Body of pancreas (tissue), 4 donors: ENCODE measurements at regions not wholly inside any gene's neighbourhood (a gene's known extent, or its start where the extent isn't known, plus 50 kb on each side); places are given as distances from the start of the nearest gene placed in this dataset.

Source experiments
- ATAC-seq: fragments of 150-250 bp; one replicate; pipeline ENCODE4 v1.9.1; 2016
- DNase-seq, 4 donors: peaks; one replicate each; pipeline ENCODE4 v3.0.0-alpha.2; 2019
- H3K27ac ChIP-seq, 4 donors: fragments of 200-600 bp; sonication (generic); 1 replicate in 3 of 4; 2 replicates in 1 of 4; pipeline versions ENCODE4 v1.5.1 to v1.6.1; 2016 to 2019; ENCODE audit warnings: mild to moderate bottlenecking in 1 of 4, mixed read lengths in 1 of 4, moderate library complexity in 1 of 4
- H3K27me3 ChIP-seq, 2 donors: fragments of 200-600 bp; sonication (generic); one replicate each; pipeline ENCODE4 v1.6.0; 2016; ENCODE audit warnings: mild to moderate bottlenecking in 1 of 2
- H3K36me3 ChIP-seq, 2 donors: fragments of 200-600 bp; sonication (generic); replicated peaks in 1 of 2; 2 replicates each; pipeline ENCODE4 v1.5.1; 2016; ENCODE audit warnings: low read depth in 2 of 2; ENCODE audit not compliant: insufficient read depth in 1 of 2
- H3K4me1 ChIP-seq: fragments of 200-600 bp; sonication (generic); one replicate; pipeline ENCODE4 v1.6.0; 2016
- H3K4me3 ChIP-seq, 2 donors: fragments of 200-600 bp; sonication (generic); 1 replicate in 1 of 2; 2 replicates in 1 of 2; pipeline ENCODE4 v1.5.1; 2016 to 2019
- H3K9me3 ChIP-seq, 3 donors: fragments of 200-600 bp; sonication (generic); 1 replicate in 2 of 3; 2 replicates in 1 of 3; pipeline ENCODE4 v1.5.1; 2016
- CTCF ChIP-seq, 7 experiments: fragments of 450-650 bp in 4 of 7; fragments of 200-600 bp in 3 of 7; sonication (generic) in 3 of 7; IDR thresholded peaks; one replicate each; pipeline ENCODE4 v1.5.1; 2016 to 2019; ENCODE audit warnings: antibody characterized with exemption in 7 of 7
- POLR2A ChIP-seq, 3 donors: fragments of 450-650 bp; IDR thresholded peaks; one replicate each; pipeline ENCODE4 v1.6.1; 2016; ENCODE audit warnings: antibody characterized with exemption in 3 of 3, mild to moderate bottlenecking in 2 of 3
- WGBS, 2 donors: methylation state at CpG; one replicate each; pipeline ENCODE4 v1.1.5; 2017; 5-methylcytosine and 5-hydroxymethylcytosine counted together
- intact Hi-C: fragments of 100-400 bp; cut with DNase I; formaldehyde crosslinking; loops from one replicate; pipeline ENCODE4 v1.15.1; 2023

- H3K4me1 ChIP-seq, result peaks cover 21% of the 10 kb centered on the region
- ATAC-seq, result no peak
- DNase-seq, result no peak
- no peaks in the 10 kb centered on the region for H3K9me3 ChIP-seq
- no peaks in the 10 kb centered on the region for H3K27me3 ChIP-seq
- H3K27ac ChIP-seq, result peak overlapping the region in 1 of 4 donors; percentile 72
- intact Hi-C loops, result no loop called here
- H3K36me3 ChIP-seq, result no peaks in the 10 kb centered on the region
- TF ChIP-seq POLR2A (IDR thresholded peaks at IDR 0.05) (no peak), CTCF (IDR thresholded peaks at IDR 0.05) (no peak)
- H3K4me3 ChIP-seq, result no peak overlapping the region
- WGBS, 2 donors, result 94 to 95% methylated on average over 2 of the region's 2 CpGs
Observed at GRCh38 chr5:56670916-56671315, 144.4 kb upstream of the MAP3K1 start.

GRCh38 chr5:56669534-56670483 is 145.5 kb upstream of the MAP3K1 start:
- H3K27ac ChIP-seq, result peak overlapping the region; percentile 28 to 72 (median 54)
- H3K4me1 ChIP-seq, result peaks cover 21% of the 10 kb centered on the region
- no peaks in the 10 kb centered on the region for H3K27me3 ChIP-seq
- ATAC-seq, result peak; percentile 99
- DNase-seq, result peak; percentile 84 to 97 (median 93)
- H3K4me3 ChIP-seq, result no peak overlapping the region
- H3K9me3 ChIP-seq, result no peaks in the 10 kb centered on the region
- intact Hi-C loops, result no loop called here
- 23 to 43% methylated on average over 9 to 10 of the region's 10 CpGs for WGBS, 2 donors
- TF ChIP-seq CTCF (IDR thresholded peaks at IDR 0.05) (no peak), POLR2A (IDR thresholded peaks at IDR 0.05) (no peak)
- no peaks in the 10 kb centered on the region for H3K36me3 ChIP-seq

GRCh38 chr5:56668996-56669395 is 146.4 kb upstream of the MAP3K1 start:
- H3K27ac ChIP-seq, result peak overlapping the region; percentile 28 to 72 (median 54)

GRCh38 chr5:56667692-56668091 is 147.7 kb upstream of the MAP3K1 start:
- 94 to 100% methylated on average over 1 of the region's 1 CpG for WGBS, 2 donors
- intact Hi-C loops, result no loop called here
- peaks cover 21% of the 10 kb centered on the region for H3K4me1 ChIP-seq

More at GRCh38 chr5:56668996-56669395, 146.4 kb upstream of the MAP3K1 start:
- intact Hi-C loops, result no loop called here
- H3K4me1 ChIP-seq, result peaks cover 21% of the 10 kb centered on the region
- DNase-seq (peak in 3 of 4 donors; percentile 11 to 24 (median 16)), ATAC-seq (peak; percentile 36)
- no peaks in the 10 kb centered on the region for H3K27me3 ChIP-seq
- no peak overlapping the region for H3K4me3 ChIP-seq
- no peak for TF ChIP-seq CTCF (IDR thresholded peaks at IDR 0.05)
- no peak for TF ChIP-seq POLR2A (IDR thresholded peaks at IDR 0.05)
- H3K9me3 ChIP-seq, result no peaks in the 10 kb centered on the region
- no peaks in the 10 kb centered on the region for H3K36me3 ChIP-seq
- 15 to 16% methylated on average over 5 of the region's 5 CpGs for WGBS, 2 donors

More at GRCh38 chr5:56667692-56668091, 147.7 kb upstream of the MAP3K1 start:
- H3K4me3 ChIP-seq, result no peak overlapping the region
- no peaks in the 10 kb centered on the region for H3K36me3 ChIP-seq
- no peak for ATAC-seq
- no peak overlapping the region for H3K27ac ChIP-seq
- H3K27me3 ChIP-seq, result no peaks in the 10 kb centered on the region
- no peaks in the 10 kb centered on the region for H3K9me3 ChIP-seq
- TF ChIP-seq CTCF (IDR thresholded peaks at IDR 0.05) (no peak), POLR2A (IDR thresholded peaks at IDR 0.05) (no peak)
- DNase-seq, result no peak
